ENCODE measurements at regions not wholly inside any gene's neighbourhood (a gene's known extent, or its start where the extent isn't known, plus 50 kb on each side); places are given as distances from the start of the nearest gene placed in this dataset.

DNA sequence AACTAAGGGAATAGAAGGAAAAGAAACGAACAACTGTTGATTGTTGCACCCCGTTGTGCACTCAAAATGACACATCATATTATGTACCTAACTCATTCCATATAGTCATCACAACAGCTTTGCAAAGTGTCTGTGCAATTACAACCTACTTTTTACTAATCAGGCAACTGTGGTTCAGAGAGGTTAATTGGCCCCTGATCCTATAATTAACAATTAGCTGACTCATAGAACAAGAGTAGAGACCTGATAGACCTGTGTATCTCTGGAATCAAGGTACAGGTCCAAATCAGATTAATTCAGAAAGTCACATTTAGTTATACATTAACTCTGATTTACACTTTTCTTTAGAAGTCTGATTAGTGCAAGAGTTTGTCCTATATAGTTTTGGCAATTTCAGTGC is 122.5 kb upstream of the CDK13 start:
- Histone ChIP-seq H2BK20ac (ENCODE audit: low read depth, low read length, poor library complexity, severe bottlenecking) (no peak overlapping the region), H3K27me3 (ENCODE audit: insufficient read depth, low read length) (no peaks in the 10 kb centered on the region), H2AK5ac (ENCODE audit: insufficient read length, low read length) (no peak overlapping the region), H3K4me2 (ENCODE audit: insufficient read depth, insufficient read length, low read length) (no peak overlapping the region), H3K14ac (ENCODE audit: insufficient read depth, low read length) (no peak overlapping the region), H3K4me1 (ENCODE audit: insufficient read depth, low read length) (no peaks in the 10 kb centered on the region; the same call in 1 of the 2 replicates), H3K9ac (ENCODE audit: extremely low read depth, insufficient read length, low read length) (no peak overlapping the region), H4K5ac (ENCODE audit: insufficient read length, low read depth, low read length) (no peak overlapping the region), H3K9me3 (ENCODE audit: control insufficient read depth, low read depth, low read length) (no peaks in the 10 kb centered on the region), H2BK5ac (ENCODE audit: insufficient read length, low read length) (no peak overlapping the region), H2BK12ac (ENCODE audit: insufficient read length, low read depth, low read length) (no peak overlapping the region), H4K91ac (ENCODE audit: insufficient read length, low read depth, low read length) (no peak overlapping the region), H3K18ac (ENCODE audit: insufficient read length, low read depth, low read length) (no peak overlapping the region), H2BK15ac (ENCODE audit: low read depth, low read length) (no peak overlapping the region), H2AFZ (ENCODE audit: low read length) (no peak overlapping the region), H4K8ac (replicated peaks; ENCODE audit: insufficient read length, low read depth, low read length) (no peak overlapping the region), H3K27ac (ENCODE audit: insufficient read length, low read depth, low read length) (no peak overlapping the region), H3K79me2 (ENCODE audit: insufficient read depth, low read length) (no peaks in the 10 kb centered on the region), H3K4ac (ENCODE audit: low read depth, low read length) (no peak overlapping the region), H3K23ac (ENCODE audit: insufficient read length, low read depth, low read length) (no peak overlapping the region), H3K79me1 (ENCODE audit: insufficient read depth, low read depth, low read length, poor library complexity, severe bottlenecking) (no peaks in the 10 kb centered on the region), H3K56ac (ENCODE audit: insufficient read length, low read depth, low read length) (no peak overlapping the region), H3T11ph (ENCODE audit: low read length) (no peak overlapping the region), H2BK120ac (ENCODE audit: low read depth, low read length, poor library complexity, severe bottlenecking) (no peak overlapping the region), H3K23me2 (ENCODE audit: insufficient read length, low read depth, low read length, poor library complexity, severe bottlenecking) (no peaks in the 10 kb centered on the region), H4K20me1 (ENCODE audit: control insufficient read depth, insufficient read depth, insufficient read length) (no peaks in the 10 kb centered on the region)
- H3K36me3 Mint-ChIP-seq (ENCODE audit: insufficient read depth in 1 of 3, low read depth in 3 of 3) = no peaks in the 10 kb centered on the region
- TF ChIP-seq, protein P1, sequence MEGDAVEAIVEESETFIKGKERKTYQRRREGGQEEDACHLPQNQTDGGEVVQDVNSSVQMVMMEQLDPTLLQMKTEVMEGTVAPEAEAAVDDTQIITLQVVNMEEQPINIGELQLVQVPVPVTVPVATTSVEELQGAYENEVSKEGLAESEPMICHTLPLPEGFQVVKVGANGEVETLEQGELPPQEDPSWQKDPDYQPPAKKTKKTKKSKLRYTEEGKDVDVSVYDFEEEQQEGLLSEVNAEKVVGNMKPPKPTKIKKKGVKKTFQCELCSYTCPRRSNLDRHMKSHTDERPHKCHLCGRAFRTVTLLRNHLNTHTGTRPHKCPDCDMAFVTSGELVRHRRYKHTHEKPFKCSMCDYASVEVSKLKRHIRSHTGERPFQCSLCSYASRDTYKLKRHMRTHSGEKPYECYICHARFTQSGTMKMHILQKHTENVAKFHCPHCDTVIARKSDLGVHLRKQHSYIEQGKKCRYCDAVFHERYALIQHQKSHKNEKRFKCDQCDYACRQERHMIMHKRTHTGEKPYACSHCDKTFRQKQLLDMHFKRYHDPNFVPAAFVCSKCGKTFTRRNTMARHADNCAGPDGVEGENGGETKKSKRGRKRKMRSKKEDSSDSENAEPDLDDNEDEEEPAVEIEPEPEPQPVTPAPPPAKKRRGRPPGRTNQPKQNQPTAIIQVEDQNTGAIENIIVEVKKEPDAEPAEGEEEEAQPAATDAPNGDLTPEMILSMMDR (conservative IDR thresholded peaks at IDR 0.05) = no peak
- no peak overlapping the region for H3K4me3 Mint-ChIP-seq
- H3K9me3 Mint-ChIP-seq = no peaks in the 10 kb centered on the region
- peaks cover 6 to 13% of the 10 kb centered on the region in 2 experiments; a peak in 2 of 4 replicates for H3K4me1 Mint-ChIP-seq
- DNase-seq = no peak
- H3K27ac Mint-ChIP-seq = no peak overlapping the region
- H3K27me3 Mint-ChIP-seq (ENCODE audit: low read depth) = peaks cover 15% of the 10 kb centered on the region
- WGBS (ENCODE audit: extremely low coverage, insufficient read length, low lambda C conversion rate) = no CpG with 5 or more reads among the region's 2 CpGs
